ENCODE measurements at regions not wholly inside any gene's neighbourhood (a gene's known extent, or its start where the extent isn't known, plus 50 kb on each side); places are given as distances from the start of the nearest gene placed in this dataset.
A peak's percentile ranks its signal among the peaks of the same experiment; 100 is the strongest.
"Not testable (repeated sequence)": the region's sequence is repeated elsewhere in the genome, so short reads cannot be mapped to it uniquely, and the experiment has no call there.

- DNase-seq (ENCODE audit: low read depth), result no peak
- no peak overlapping the region for H3K4me3 ChIP-seq (ENCODE audit: low read depth, low read length)
- TF ChIP-seq CTCF (conservative IDR thresholded peaks at IDR 0.05; ENCODE audit: low read depth, low read length), result peak; percentile 95
Measured at GRCh38 chr7:45259966-45260646, 102.5 kb downstream of the RAMP3 start.

GRCh38 chr7:45267262-45267661 is 109.7 kb downstream of the RAMP3 start:
- TF ChIP-seq CTCF (conservative IDR thresholded peaks at IDR 0.05; ENCODE audit: low read depth, low read length), result no peak
- no peak for DNase-seq (ENCODE audit: low read depth)
- no peak overlapping the region for H3K4me3 ChIP-seq (ENCODE audit: low read depth, low read length)

- TF ChIP-seq CTCF (conservative IDR thresholded peaks at IDR 0.05; ENCODE audit: low read depth, low read length), result no peak
- no peak overlapping the region for H3K4me3 ChIP-seq (ENCODE audit: low read depth, low read length)
- no peak for DNase-seq (ENCODE audit: low read depth)
Measured at GRCh38 chr7:45268013-45268412, 110.4 kb downstream of the RAMP3 start.

GRCh38 chr7:45269192-45269591 is 111.6 kb downstream of the RAMP3 start:
- TF ChIP-seq CTCF (conservative IDR thresholded peaks at IDR 0.05; ENCODE audit: low read depth, low read length), result no peak
- no peak for DNase-seq (ENCODE audit: low read depth)

GRCh38 chr7:45278763-45279398 is 121.3 kb downstream of the RAMP3 start:
- no peak overlapping the region for H3K4me3 ChIP-seq (ENCODE audit: low read depth, low read length)
- no peak for TF ChIP-seq CTCF (conservative IDR thresholded peaks at IDR 0.05; ENCODE audit: low read depth, low read length)
- no peak for DNase-seq (ENCODE audit: low read depth)

More at GRCh38 chr7:45269192-45269591, 111.6 kb downstream of the RAMP3 start:
- no peak overlapping the region for H3K4me3 ChIP-seq (ENCODE audit: low read depth, low read length)

GRCh38 chr7:45289611-45290010 is 132.0 kb downstream of the RAMP3 start:
- not testable (repeated sequence) for H3K4me3 ChIP-seq (ENCODE audit: low read depth, low read length); DNase-seq (ENCODE audit: low read depth)

- H3K4me3 ChIP-seq (ENCODE audit: low read depth, low read length), result no peak overlapping the region
- DNase-seq (ENCODE audit: low read depth), result no peak
- no peak for TF ChIP-seq CTCF (conservative IDR thresholded peaks at IDR 0.05; ENCODE audit: low read depth, low read length)
Measured at GRCh38 chr7:45290880-45291279, 133.3 kb downstream of the RAMP3 start.
